Renal cortex interstitium (tissue), 11 donors: ENCODE measurements at regions not wholly inside any gene's neighbourhood (a gene's known extent, or its start where the extent isn't known, plus 50 kb on each side); places are given as distances from the start of the nearest gene placed in this dataset.
A peak's percentile ranks its signal among the peaks of the same experiment; 100 is the strongest.
"Not testable (repeated sequence)": the region's sequence is repeated elsewhere in the genome, so short reads cannot be mapped to it uniquely, and the experiment has no call there.

Experiments used
- DNase-seq, 11 donors: peaks; one replicate each; pipeline ENCODE4 v3.0.0-alpha.2; 2013; ENCODE audit warnings: low read depth in 9 of 11, low spot score in 4 of 11; ENCODE audit errors: extremely low read depth in 1 of 11

DNA sequence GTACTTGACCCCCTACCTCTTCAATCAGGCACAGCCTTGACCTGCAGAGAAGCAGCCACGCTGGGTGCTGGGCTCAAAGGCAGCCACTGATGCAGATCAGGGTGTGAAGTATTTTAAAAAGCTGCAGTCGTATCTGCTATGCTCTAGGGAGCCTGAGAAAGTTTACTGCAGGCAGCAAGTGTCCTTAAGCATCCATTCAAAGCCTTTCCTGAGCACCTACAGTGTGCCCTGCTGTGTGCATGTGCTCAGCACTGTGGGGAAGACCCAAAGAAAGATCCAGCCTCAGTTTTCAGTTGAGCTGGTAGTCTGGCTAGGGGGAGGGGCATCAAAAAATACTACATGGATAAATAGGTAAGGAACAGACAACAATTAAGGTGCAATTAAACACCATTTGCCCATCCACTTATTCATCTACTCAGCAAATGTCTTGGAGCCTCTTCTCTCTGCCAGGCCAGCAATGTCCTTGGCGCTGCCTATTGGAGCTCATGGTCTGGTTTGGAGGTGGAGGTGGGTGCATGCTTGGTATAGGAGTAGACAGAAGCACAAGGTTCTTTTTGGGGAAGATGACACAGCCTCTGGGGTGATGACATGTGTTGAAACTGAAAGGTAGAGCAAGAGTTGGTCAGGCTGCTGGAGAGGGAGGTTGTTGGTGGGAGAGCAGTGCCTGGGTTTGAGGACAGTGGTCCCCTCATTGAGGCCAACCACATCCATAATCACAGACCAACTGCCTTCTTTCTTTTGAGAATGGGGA lies 85.9 kb upstream of the PRR23C start:
- no peak for DNase-seq

DNA sequence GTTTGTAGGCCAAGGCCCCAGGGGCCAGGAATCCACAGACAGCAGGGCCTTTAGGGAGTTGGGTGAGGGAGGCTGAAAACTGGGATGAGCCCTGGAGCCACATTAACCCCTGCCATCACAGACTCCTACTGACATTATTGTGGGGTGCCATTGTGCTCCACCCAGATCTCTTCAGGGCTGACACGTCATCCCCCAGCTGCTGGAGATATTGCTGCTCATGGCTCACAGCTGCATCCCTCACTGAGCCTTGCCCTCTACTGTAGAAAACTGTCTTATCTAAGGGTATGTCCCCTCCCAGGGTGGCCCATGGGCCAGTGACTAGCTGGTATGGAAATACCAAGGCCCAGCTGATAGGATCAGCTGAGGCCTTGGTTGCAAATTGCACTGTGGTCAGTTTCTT lies 87.3 kb upstream of the PRR23C start:
- no peak for DNase-seq

DNA sequence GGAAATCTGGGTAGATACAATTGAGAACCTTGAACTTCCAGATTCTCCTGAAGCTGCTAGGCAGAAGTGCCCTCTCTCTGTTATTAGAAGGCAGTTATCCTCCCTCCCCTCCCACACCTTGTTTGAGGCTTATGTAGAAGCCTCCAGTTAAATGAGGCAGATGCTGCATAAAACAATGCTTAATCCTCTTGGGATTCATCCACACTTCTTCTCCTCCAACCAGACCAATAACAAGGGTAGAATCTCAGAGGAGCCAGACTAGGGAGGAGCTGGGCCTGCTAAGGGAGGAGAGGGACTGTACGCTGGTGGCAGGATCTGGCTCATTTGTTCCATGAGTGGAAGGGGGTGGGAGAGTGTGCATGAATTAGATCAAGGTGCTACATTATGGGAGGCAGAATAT lies 88.3 kb upstream of the PRR23C start:
- DNase-seq: no peak

DNA sequence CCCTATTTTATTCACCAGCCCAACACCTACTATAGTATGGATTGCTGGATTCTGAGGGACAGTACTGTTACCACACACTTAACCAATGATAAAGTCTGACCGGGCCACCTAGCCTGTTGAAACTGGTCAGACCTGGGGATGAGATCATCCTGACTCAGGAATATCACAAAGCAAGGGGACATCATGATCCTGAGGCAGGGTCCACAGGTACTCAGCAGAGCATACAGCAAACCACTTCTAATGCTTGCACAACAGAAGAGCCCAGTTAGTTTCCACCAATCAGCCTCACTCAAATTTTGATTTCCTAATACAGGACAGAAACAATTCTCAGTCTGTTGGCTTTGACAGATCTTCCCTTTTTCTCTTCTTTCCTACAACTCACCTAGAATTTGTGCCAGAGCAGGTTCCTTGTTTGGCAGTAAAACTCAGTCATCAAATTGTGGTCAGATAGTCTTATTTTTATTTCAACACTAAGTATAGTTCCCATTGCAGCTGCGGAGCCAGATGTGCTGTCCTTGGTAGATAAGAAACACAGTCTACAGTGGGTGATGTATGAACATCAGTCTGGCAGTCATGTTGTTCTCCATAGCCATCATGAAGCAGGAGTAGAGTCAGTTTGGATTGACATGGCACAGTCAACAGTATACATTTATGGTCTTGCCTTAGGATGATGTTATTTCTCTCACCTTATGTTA lies 90.1 kb upstream of the PRR23C start:
- no peak for DNase-seq

DNA sequence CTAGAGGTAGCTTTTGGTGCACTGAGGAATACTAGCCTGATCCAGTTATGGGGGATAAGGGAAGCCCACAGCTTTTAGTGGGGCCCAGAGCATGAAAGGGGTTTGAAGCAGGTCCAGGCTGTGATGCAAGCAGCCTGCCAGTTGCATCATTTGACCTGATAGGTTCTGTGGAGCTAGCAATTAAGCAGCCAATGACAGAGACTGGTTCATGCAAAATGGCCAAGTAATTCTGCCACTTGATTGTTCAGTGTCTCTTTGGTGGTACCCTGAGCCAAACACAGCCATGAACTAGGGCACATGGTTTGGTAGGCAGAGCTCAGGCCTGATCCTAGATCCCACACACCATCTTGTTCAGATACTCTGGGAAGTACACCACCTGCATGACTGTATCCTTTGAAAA lies 91.0 kb upstream of the PRR23C start:
- no peak for DNase-seq

DNA sequence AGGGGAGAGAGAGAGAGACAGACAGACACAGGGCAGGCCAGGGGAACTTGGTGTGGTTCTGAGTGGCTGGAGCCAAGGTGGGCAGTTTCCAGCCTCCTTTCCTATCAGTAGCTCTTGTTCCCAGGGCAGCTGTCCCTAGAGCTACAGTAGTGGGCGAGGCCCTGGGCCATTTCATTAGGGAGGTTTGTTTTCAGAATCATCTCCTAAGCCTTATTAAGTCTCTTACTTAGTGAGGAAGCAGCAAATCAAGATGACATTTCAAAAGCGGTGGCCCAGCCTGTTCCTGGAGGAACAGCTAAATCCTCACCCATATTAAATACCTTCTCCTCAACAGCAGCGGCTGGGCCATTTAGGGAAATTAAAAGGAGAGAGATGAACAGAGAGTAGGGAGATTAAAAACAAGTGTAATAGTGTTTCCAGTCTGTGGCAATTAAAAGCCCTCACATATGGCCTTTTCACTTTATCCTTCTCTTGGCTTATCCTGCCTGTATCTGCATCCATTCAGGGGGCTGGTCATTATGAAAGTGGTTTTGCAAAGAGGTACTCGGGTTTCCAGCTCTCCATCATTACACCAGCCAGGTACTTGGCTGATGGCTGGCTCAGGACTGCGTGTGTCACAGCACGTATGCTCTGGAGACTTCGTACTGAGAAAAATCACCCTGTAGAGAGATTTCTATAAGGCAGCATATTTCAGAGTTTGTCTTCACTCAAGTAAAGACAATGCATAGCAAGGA lies 91.9 kb upstream of the PRR23C start:
- DNase-seq: peak in 3 of 11 donors; percentile 18 to 33 (median 25)

DNA sequence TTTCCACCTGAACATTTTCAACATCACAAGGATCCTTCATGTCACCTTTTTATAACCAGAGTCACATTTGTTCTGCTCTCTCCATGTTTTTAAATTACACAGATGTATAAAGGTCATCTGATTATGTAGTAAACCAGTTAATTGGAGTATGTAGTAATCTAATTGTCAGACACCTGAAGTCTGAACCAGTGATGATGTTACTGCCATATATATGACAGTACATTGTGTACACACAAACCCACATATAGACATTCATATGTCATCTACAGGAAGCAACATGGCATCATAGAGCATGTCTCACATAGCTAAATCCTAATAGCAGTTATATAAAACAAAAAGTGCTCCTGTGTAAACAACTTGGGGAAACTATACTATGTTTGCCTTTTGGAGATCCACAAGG lies 95.9 kb upstream of the PRR23C start:
- DNase-seq: no peak

DNA sequence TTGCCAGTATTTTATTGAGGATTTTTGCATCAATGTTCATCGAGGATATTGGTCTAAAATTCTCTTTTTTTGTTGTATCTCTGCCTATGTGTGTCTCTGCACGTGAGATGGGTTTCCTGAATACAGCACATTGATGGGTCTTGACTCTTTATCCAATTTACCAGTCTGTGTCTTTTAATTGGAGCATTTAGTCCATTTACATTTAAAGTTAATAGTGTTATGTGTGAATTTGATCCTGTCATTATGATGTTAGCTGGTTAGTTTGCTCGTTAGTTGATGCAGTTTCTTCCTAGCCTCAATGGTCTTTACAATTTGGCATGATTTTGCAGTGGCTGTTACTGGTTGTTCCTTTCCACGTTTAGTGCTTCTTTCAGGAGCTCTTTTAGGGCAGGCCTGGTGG lies 101.3 kb upstream of the PRR23C start:
- not testable (repeated sequence) for DNase-seq

DNA sequence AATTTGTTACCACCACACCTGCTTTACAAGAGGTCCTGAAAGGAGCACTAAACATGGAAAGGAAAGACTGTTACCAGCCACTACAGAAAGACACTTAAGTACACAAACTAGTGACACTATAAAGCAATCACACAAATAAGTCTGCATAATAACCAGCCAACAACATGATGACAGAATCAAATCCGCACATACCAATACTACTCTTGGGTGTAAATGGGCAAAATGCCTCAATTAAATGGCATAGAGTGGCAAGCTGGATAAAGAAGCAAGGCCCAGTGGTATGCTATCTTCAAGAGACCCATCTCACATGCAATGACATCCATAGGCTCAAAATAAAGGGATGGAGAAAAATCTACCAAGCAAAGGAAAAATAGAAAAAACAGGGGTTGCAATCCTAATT lies 106.8 kb upstream of the PRR23C start:
- no peak for DNase-seq

DNA sequence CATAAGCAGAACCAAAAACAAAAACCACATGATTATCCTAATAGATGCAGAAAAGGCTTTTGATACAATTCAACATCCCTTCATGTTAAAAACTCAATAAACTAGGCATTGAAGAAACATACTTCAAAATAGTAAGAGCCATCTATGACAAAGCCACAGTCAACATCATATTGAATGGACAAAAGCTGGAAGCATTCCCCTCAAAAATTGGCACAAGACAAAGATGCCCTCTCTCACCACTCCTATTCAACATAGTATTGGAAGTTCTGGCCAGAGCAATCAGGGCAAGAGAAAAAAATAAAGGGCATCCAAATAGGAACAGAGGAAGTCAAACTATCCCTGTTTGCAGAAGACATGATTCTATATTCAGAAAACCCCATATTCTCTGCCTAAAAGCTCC lies 108.7 kb upstream of the PRR23C start:
- DNase-seq: not testable (repeated sequence)

DNA sequence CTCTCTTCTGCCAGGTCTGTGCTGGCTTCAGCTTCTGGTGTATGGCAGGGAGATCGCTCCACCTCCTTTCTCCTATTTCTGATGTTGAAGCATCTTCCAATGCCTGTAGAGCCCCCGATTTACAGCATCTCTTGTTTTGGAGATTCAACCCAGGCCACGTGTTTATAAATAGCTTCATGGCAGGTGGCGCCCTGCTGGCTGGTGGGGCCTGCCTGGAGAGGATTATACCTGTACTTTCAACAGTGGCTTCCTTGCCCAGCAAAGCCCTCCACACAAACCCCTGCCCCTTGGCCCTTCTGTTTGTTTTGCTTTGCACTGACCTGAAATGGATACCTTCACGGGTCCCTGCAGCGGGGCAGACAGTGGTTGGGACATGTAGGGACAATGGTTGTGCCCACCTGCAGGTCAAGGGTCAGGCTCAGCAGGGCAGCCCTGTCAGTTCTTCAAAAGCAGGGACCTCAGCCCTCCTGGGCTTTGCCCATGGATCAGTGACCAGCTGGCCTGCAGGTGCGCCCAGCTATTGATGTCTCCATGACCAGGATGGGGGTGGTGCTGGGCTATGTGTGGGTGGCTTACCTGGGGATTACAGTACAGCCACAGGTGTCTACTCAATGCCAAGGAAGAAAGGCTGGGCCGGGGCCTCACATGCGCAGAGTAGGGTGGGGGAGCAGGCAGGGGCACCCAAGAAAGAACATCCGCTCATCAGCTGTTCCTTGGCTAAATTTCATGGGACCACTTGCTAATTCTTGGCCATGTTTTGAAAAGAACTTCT lies 112.7 kb upstream of the PRR23C start:
- no peak for DNase-seq

DNA sequence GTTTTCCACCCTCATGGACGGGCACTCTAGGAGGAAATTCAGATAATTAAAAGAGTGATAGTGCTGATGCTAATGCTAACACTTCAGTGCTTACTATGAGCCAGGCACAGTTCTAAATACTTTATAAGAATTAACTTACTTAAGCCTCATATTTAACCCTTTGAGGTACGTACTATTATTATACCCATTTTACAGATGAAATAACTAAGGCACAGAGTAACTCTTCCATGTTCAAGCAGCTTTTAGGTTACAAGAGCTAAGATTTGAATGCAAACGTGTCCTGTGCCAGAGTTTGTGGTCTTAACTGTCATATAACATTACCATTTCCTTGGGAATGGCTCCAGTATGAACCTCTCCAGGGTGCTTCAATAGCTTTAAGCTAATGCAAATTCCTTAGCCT lies 114.7 kb upstream of the PRR23C start:
- no peak for DNase-seq

DNA sequence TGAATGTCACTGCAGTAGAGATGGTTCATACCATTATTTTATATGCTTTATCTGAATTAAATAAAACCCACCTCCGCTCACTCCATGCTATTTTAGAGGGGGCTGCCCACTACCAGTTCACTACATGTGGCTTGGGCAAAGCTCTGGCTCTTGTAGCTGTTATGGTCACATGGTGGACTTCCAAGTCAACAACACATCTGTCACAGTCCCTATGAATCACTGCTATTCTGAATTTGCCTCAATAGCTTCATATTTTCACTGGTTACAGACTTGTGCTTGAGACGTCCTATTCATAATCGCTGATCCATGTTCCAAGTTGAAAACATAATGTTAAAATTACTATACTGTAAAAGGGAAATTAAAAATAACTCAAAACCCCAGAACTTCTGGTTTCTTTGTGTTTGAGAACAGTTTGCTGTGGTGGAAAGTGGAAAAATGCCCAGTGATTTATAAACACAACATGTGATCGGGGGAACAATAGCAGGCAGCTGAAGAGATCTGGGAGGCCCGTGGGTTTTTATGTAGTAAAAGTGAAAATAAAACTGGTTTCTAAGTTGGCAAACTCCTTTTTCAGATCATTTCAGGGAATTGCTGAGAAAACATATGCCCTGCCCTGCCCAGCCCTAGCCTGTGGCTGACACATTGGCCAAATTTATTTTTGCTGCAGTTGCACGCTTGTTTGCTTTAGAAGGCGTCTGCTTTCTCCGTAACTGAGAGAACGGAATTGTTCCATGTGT lies 128.8 kb upstream of the PRR23C start:
- no peak for DNase-seq

DNA sequence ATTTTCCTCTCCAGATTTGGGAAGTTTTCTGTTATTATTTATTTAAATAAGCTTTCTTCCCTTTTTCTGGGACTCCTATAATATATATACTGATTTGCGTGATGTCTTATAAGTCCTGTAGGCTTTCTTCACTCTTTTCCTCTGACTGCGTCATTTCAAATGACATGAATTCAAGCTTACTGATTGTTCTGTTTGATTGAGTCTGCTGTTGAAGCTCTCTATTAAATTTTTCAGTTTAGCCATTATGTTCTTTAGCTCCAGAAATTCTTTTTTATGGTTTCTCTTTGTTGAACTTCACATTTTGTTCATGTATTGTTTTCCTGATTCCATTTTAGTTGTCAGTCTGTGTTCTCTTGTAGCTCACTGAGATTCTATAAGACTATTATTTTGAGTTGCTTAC lies 135.8 kb upstream of the PRR23C start:
- DNase-seq: no peak

DNA sequence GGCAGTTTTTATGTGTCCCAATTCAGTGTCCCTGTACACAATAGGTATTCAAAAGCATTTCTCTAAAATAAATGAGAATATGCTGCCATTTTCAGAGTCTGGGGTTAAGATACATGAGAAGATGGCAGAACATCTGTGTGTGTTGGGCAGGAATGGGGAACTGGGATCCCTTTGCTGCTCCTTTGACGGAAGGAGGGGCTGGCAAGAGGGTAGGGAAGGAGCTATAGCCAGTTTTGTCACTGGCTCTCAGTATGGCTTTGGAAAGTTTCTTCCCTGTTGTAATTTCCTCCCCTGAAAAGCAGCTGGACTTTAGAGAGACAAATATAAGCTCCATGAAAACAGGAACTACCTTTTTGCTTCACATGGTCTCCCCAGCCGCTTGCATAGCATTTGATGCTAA lies 137.5 kb upstream of the PRR23C start:
- DNase-seq: no peak

DNA sequence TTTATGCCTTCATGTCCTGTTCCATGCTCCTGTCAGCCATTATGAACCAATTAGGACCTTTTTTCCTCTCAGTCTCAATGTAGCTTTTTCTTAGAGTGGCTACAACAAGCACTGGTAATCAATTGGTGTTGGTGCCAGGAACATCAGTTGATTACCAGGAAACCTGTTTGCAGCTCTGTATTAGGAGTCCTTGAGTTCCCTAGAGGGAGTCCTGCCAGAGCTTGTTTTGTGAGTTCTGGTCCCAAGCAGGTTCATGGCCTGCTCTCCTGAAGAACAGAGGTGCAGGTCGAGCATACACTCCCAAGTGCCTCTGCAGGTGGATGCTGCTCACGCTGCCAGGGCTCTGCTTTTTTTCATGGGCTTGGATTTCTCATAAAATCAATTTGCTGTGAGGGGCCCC lies 137.9 kb upstream of the PRR23C start:
- no peak for DNase-seq

DNA sequence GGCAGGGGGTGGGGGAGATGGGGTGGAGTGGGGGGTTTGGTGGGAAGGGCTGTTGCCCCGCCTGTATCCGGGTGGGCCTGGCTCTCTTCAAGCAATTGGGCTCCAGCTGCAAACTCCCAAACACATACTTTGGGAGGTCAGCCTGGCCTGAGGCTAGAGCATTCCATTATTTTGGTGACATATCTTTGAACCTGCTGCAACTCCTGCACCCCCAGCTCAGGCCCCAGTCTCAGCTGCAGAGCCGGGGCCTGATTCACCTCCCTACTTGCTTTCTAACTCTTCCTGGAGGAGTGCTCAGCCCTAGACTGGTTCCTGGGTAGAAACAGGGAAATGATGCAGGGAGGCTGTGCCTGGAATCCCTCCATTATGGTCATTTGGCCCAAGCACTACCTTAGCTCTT lies 140.8 kb upstream of the PRR23C start:
- no peak for DNase-seq

DNA sequence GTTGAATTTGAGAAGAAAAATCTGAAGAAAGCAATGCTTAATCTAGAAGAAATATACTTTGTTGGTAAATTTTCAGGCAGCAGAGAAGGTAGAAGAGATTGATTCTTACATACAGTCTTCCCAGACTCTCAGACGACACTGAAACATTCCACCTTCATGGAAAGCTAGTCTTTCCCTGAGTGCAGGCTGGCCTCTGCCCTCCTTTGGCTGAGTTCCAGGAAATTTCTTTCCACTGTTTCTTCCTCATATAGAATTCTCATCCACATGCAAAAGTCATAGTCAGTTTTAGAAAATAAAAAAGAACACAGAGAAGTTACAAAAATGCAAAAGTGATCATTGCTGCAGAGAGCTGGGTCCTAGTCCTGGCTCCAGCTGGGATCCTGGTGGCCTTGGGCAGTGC lies 142.5 kb upstream of the PRR23C start:
- peak in 3 of 11 donors; percentile 11 to 24 (median 12) for DNase-seq

DNA sequence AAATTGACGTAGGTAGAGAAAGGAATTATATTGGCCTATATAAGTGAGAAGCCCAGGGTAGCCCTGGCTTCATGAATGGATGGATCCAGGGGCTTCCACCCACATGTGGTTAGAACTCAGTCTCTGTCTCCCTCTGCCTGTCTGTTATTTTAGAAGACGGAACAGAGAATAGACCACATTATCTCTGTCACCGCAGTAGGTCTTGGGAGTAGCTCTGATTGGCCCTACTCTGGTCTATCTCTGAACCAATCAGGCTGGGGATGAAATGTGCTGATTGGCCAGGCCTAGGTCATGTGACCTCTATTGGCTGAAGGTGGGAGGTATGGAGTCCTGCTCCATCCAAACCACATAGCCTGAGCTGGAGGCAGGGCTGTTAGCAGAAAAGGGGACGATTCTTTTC lies 143.0 kb upstream of the PRR23C start:
- no peak for DNase-seq
